OCI-LY7 (cell line): ENCODE measurements at regions not wholly inside any gene's neighbourhood (a gene's known extent, or its start where the extent isn't known, plus 50 kb on each side); places are given as distances from the start of the nearest gene placed in this dataset.

Experiments
- CTCF ChIP-seq: fragments of 200-600 bp; sonication (generic); conservative IDR thresholded peaks from 2 replicates; pipeline ENCODE4 v1.5.1; 2014; ENCODE audit warnings: mild to moderate bottlenecking, antibody characterized with exemption, low read length, moderate library complexity, mixed read lengths
- EZH2phosphoT487 ChIP-seq: fragments of 200-600 bp; sonication (generic); IDR thresholded peaks from 2 replicates; pipeline ENCODE4 v1.6.1; 2018; ENCODE audit warnings: low read depth, borderline replicate concordance, mild to moderate bottlenecking, mixed run types, antibody characterized with exemption, low read length, moderate library complexity, mixed read lengths

GRCh38 chr20:12391099-12391498 lies 473.4 kb downstream of the BTBD3 start:
- TF ChIP-seq CTCF (no peak), EZH2phosphoT487 (no peak)
